Activated CD4-positive, alpha-beta T cell treated with anti-CD3 and anti-CD28 coated beads, Interleukin-2, Interleukin-6, amounts not matched to agents 100 ng/mL and 50 ng/mL, durations not matched to agents 16 hours and 8 hours (primary cell): ENCODE measurements at regions not wholly inside any gene's neighbourhood (a gene's known extent, or its start where the extent isn't known, plus 50 kb on each side); places are given as distances from the start of the nearest gene placed in this dataset.
A peak's percentile ranks its signal among the peaks of the same experiment; 100 is the strongest.

Experiments used
- DNase-seq: peaks from one replicate; pipeline ENCODE4 v3.0.0-alpha.2; 2020

GRCh38 chr2:196445991-196446390 is 193.5 kb upstream of the CCDC150 start:
- DNase-seq: no peak

GRCh38 chr2:196448407-196449079 is 191.0 kb upstream of the CCDC150 start:
- DNase-seq: no peak

GRCh38 chr2:196449083-196449482 is 190.4 kb upstream of the CCDC150 start:
- DNase-seq: no peak

- no peak for DNase-seq
Measured at GRCh38 chr2:196452758-196453157, 186.8 kb upstream of the CCDC150 start.

- DNase-seq: peak; percentile 55
Measured at GRCh38 chr2:196453613-196454047, 185.9 kb upstream of the CCDC150 start.

GRCh38 chr2:196454492-196454891 is 185.0 kb upstream of the CCDC150 start:
- DNase-seq: no peak

- peak; percentile 13 for DNase-seq
Measured at GRCh38 chr2:196459539-196459938, 180.0 kb upstream of the CCDC150 start.

GRCh38 chr2:196463706-196464105 is 175.8 kb upstream of the CCDC150 start:
- no peak for DNase-seq

- no peak for DNase-seq
Measured at GRCh38 chr2:196464311-196464710, 175.2 kb upstream of the CCDC150 start.

- DNase-seq: no peak
Measured at GRCh38 chr2:196466581-196466980, 172.9 kb upstream of the CCDC150 start.

GRCh38 chr2:196468394-196468793 is 171.1 kb upstream of the CCDC150 start:
- no peak for DNase-seq

GRCh38 chr2:196473617-196474016 is 165.9 kb upstream of the CCDC150 start:
- no peak for DNase-seq

- no peak for DNase-seq
Measured at GRCh38 chr2:196475611-196476010, 163.9 kb upstream of the CCDC150 start.

- no peak for DNase-seq
Measured at GRCh38 chr2:196478588-196478987, 160.9 kb upstream of the CCDC150 start.

GRCh38 chr2:196479350-196479749 is 160.2 kb upstream of the CCDC150 start:
- no peak for DNase-seq

GRCh38 chr2:196480653-196481323 is 158.7 kb upstream of the CCDC150 start:
- DNase-seq: no peak

- DNase-seq: no peak
Measured at GRCh38 chr2:196481324-196481697, 158.2 kb upstream of the CCDC150 start.

GRCh38 chr2:196482119-196483065 is 157.1 kb upstream of the CCDC150 start:
- peak; percentile 8 for DNase-seq

- DNase-seq: no peak
Measured at GRCh38 chr2:196486146-196486545, 153.4 kb upstream of the CCDC150 start.

GRCh38 chr2:196487417-196487816 is 152.1 kb upstream of the CCDC150 start:
- DNase-seq: no peak

- DNase-seq: no peak
Measured at GRCh38 chr2:196489371-196489770, 150.1 kb upstream of the CCDC150 start.

GRCh38 chr2:196492946-196493345 is 146.6 kb upstream of the CCDC150 start:
- DNase-seq: no peak

- no peak for DNase-seq
Measured at GRCh38 chr2:196498962-196499361, 140.6 kb upstream of the CCDC150 start.

- DNase-seq: no peak
Measured at GRCh38 chr2:196499686-196500085, 139.8 kb upstream of the CCDC150 start.
